Esophagus muscularis mucosa (tissue), 4 donors: ENCODE measurements at regions not wholly inside any gene's neighbourhood (a gene's known extent, or its start where the extent isn't known, plus 50 kb on each side); places are given as distances from the start of the nearest gene placed in this dataset.

ENCODE experiments used
- CTCF ChIP-seq, 3 experiments: fragments of 200-600 bp in 2 of 3; fragments of 450-650 bp in 1 of 3; sonication (generic) in 2 of 3; IDR thresholded peaks; one replicate each; pipeline ENCODE4 v1.5.1; 2017 to 2019; ENCODE audit warnings: antibody characterized with exemption in 3 of 3, mild to moderate bottlenecking in 2 of 3, moderate library complexity in 1 of 3
- EP300 ChIP-seq: sonication (generic); formaldehyde crosslinking; IDR thresholded peaks from one replicate; pipeline ENCODE4 v1.6.1; 2017; ENCODE audit warnings: antibody characterized with exemption
- POLR2A ChIP-seq: fragments of 450-650 bp; IDR thresholded peaks from one replicate; pipeline ENCODE4 v1.6.1; 2017; ENCODE audit warnings: antibody characterized with exemption, moderate library complexity, mild to moderate bottlenecking, low read depth
- POLR2AphosphoS5 ChIP-seq, 2 donors: sonication (generic); formaldehyde crosslinking; IDR thresholded peaks; one replicate each; pipeline ENCODE4 v1.6.1; 2017; ENCODE audit warnings: antibody characterized with exemption in 2 of 2

DNA sequence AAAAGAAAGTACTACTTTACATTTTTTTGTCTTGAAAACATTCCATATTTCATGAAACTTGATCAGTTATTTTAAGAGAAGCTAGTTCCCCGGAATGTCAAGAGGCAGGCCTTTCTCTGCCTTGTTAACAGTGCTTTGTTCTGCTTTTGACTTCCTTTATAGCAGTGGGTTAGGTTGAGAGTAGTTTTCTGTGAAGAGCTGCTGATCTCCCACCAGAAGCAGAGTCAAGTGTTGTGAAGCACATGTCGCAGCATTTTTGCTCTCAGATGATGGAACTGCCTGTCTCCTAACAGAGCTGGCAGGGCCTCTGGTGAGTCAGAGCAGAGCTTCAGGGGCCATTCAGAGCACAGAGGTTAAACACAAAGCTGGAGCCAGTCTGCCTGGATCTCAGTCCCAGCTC is 871.8 kb downstream of the SLC4A3 start:
- TF ChIP-seq EP300 (no peak), CTCF (IDR thresholded peaks at IDR 0.05) (no peak), POLR2A (no peak), POLR2AphosphoS5 (IDR thresholded peaks at IDR 0.05) (no peak)
